Loucy (cell line): ENCODE measurements at regions not wholly inside any gene's neighbourhood (a gene's known extent, or its start where the extent isn't known, plus 50 kb on each side); places are given as distances from the start of the nearest gene placed in this dataset.

Source experiments
- EZH2phosphoT487 ChIP-seq: fragments of 200-600 bp; IDR thresholded peaks from 2 replicates; pipeline ENCODE4 v1.6.1; 2018; ENCODE audit warnings: antibody characterized with exemption, mild to moderate bottlenecking, moderate library complexity, borderline replicate concordance
- TF ChIP-seq, protein P1 (sequence below): fragments of 200-600 bp; sonication (generic); conservative IDR thresholded peaks from 2 replicates; pipeline ENCODE4 v1.5.1; 2014; ENCODE audit warnings: mild to moderate bottlenecking, antibody characterized with exemption, low read length

DNA sequence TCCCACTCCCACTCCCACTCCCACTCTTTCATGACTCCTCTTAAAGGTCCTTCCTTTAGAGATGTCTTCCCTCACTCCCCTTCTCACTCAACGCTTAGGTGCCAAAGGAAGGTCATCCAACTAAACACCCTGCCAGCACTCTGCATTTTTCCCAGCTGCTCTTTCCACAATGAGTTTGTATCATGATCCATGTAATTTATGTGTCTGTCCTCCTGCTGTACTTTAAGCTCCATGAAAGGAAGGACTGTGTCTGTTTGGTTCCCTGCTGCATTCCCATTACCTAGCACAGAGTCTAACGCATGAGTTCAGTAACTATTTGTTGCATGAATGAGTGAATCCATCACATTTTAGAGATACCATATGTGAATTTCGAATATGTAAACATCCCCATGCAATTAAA is 252.7 kb downstream of the KIF20B start:
- TF ChIP-seq, protein P1, sequence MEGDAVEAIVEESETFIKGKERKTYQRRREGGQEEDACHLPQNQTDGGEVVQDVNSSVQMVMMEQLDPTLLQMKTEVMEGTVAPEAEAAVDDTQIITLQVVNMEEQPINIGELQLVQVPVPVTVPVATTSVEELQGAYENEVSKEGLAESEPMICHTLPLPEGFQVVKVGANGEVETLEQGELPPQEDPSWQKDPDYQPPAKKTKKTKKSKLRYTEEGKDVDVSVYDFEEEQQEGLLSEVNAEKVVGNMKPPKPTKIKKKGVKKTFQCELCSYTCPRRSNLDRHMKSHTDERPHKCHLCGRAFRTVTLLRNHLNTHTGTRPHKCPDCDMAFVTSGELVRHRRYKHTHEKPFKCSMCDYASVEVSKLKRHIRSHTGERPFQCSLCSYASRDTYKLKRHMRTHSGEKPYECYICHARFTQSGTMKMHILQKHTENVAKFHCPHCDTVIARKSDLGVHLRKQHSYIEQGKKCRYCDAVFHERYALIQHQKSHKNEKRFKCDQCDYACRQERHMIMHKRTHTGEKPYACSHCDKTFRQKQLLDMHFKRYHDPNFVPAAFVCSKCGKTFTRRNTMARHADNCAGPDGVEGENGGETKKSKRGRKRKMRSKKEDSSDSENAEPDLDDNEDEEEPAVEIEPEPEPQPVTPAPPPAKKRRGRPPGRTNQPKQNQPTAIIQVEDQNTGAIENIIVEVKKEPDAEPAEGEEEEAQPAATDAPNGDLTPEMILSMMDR, result no peak
- no peak for TF ChIP-seq EZH2phosphoT487
